Upper lobe of left lung (tissue), 4 donors: ENCODE measurements at regions not wholly inside any gene's neighbourhood (a gene's known extent, or its start where the extent isn't known, plus 50 kb on each side); places are given as distances from the start of the nearest gene placed in this dataset.
"Not testable (repeated sequence)": the region's sequence is repeated elsewhere in the genome, so short reads cannot be mapped to it uniquely, and the experiment has no call there.

ENCODE experiments used
- CTCF ChIP-seq, 6 experiments: fragments of 450-650 bp in 4 of 6; fragments of 200-600 bp in 2 of 6; sonication (generic) in 2 of 6; IDR thresholded peaks; one replicate each; pipeline ENCODE4 v1.5.1; 2016 to 2019; ENCODE audit warnings: antibody characterized with exemption in 6 of 6
- POLR2A ChIP-seq, 4 donors: fragments of 450-650 bp; IDR thresholded peaks; one replicate each; pipeline ENCODE4 v1.5.1; 2016 to 2017; ENCODE audit warnings: antibody characterized with exemption in 4 of 4, mild to moderate bottlenecking in 2 of 4
- POLR2AphosphoS5 ChIP-seq, 2 donors: sonication (generic); formaldehyde crosslinking; IDR thresholded peaks; one replicate each; pipeline ENCODE4 v1.5.1; 2017; ENCODE audit warnings: antibody characterized with exemption in 2 of 2

GRCh38 chr2:111356512-111357031 lies 235.9 kb downstream of the BCL2L11 start:
- not testable (repeated sequence) for TF ChIP-seq CTCF, POLR2AphosphoS5, POLR2A (IDR thresholded peaks at IDR 0.05)
